T-helper 2 cell treated with Interferon-gamma antibody and Interleukin-4, amounts not matched to agents 100 ng/mL and 5 ng/mL, for 36 hours (primary cell): ENCODE measurements at regions not wholly inside any gene's neighbourhood (a gene's known extent, or its start where the extent isn't known, plus 50 kb on each side); places are given as distances from the start of the nearest gene placed in this dataset.
"Not testable (repeated sequence)": the region's sequence is repeated elsewhere in the genome, so short reads cannot be mapped to it uniquely, and the experiment has no call there.

Experiments used
- intact Hi-C: fragments of 100-400 bp; cut with micrococcal nuclease; formaldehyde crosslinking; loops from one replicate; pipeline ENCODE4 v1.15.1; 2023

DNA sequence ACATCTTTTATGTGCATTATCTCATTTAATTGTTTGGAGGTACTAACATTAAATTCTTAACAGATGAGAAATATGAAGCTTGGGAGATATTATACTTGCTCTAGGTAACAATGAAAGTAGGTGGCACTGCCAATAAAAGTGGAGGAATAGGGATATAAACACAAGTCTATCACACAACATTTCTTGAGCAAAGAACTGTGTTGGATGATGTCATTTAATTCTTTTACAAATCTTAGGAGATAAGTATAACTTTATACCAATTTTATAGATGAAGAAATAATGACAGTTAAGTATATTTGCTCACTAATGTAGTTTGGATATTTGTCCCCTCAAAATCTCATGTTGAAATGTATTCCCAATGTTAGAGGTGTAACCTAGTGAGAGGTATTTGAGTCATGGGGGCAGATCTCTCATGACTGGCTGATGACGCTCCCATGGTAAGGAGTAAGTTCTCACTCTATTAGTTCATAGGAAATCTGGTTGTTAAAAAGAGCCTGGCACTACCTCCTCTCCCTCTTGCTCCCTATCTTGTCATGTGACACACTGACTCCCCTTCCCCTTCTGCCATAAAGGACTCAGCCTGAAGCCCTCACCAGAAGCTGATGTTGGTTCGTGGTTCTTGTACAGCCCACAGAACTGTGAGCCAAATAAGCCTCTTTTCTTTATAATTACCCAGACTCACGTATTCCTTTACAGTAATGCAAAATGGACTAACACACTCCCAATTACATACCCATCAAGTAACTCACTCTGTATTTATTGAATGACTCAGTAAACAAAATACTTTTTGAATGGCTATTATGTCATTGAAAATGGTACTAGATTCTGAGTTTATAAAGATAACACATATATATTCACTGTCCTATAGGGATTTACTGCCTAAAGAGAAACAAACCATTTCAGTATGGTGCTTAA is 146.8 kb upstream of the KITLG start:
- intact Hi-C loops, result no loop called here

- intact Hi-C loops, result no loop called here
Measured at GRCh38 chr12:88725592-88726143, 145.4 kb upstream of the KITLG start.

DNA sequence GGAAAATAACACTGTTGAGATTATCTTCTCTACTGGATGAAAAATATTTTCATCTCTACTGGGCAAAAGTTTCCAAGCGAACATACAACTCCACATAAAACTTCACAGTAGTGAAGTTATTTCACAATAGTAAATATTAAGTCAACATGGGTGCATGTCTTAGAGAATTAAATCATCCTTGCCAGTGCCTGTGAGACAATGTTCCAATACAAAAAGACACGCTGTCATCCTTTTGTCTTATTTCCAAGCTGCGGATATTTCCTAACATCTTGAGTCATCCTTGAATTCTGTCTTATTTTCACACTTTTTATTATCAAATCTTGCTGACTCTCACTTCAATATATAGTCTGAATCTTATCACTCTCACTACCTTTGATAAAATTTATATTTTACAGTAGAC is 142.9 kb upstream of the KITLG start:
- intact Hi-C loops, result no loop called here

- intact Hi-C loops, result no loop called here
Measured at GRCh38 chr12:88720785-88721650, 140.7 kb upstream of the KITLG start.

DNA sequence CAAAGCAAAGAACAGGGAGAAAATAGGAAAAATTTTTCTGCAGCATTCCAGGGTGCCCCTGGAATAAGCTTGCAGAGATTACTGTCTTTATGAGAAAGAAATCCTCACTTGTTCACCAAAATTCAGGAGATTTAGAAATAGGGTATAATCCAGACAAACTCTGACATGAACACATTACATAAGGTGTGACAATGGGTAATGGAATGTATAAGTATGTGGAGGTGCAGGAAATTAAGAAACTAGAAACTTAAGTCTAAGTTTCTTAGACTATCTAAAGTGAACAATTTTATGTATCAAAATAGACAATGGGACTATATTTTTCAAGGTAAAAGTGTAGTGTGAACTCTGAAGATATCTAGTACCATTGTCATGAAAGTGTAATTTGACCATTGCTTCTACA is 140.0 kb upstream of the KITLG start:
- intact Hi-C loops, result no loop called here

DNA sequence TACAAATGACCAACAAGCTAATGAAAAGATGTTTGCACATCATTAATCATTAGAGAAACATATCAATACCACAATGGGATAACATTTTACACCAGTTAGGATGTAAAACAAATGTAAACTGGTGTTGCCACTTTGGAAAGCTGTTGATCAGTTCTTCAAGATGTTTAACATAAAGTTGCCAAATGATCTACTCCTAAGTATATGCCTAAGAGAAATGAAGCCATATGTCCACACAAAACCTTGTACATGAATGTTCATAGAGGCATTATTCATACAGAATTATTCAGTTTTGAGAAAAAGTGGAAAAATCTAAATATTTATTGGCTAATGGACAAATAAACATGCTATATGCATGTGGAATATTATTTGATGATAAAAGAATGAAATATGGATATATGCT is 136.9 kb upstream of the KITLG start:
- intact Hi-C loops, result no loop called here

DNA sequence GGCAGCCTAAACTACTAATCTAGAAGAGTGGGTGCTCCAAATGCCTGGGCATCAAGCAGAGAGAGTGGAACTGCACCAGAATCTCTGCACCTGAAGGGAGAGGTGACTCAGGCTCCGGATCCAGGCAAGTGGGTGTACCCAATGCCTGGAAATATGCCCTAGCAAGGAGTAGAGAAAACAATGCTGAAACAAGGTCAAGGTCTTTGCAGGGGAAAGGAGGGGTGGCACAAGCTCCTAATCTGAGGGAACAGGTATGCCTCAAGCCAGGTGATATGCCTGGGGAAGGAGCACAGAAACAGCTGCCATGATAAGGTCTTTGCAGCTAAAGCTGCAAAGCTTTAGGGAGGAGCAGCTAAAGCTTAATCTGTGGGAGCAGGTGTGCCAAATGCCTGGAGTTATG is 136.0 kb upstream of the KITLG start:
- intact Hi-C loops, result no loop called here

DNA sequence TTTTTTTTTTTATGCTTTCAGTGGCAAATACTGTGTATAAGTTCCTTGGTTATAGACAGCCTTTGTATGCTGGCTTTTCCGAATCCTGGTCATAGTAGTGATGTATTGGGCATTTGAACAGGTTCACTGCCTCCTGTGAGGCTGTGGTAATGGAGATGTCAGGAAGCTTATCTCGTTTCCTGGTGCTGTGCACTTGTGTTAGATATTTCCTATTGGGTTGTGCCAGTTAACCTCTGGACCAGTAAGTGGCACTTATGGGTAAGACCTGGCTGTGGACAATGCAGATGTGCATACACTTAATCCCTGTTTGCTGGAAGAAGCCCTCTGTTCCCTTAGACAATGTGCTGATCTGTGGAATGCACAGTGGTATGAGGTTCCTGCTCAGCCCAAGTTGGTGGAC is 135.4 kb upstream of the KITLG start:
- intact Hi-C loops, result no loop called here

DNA sequence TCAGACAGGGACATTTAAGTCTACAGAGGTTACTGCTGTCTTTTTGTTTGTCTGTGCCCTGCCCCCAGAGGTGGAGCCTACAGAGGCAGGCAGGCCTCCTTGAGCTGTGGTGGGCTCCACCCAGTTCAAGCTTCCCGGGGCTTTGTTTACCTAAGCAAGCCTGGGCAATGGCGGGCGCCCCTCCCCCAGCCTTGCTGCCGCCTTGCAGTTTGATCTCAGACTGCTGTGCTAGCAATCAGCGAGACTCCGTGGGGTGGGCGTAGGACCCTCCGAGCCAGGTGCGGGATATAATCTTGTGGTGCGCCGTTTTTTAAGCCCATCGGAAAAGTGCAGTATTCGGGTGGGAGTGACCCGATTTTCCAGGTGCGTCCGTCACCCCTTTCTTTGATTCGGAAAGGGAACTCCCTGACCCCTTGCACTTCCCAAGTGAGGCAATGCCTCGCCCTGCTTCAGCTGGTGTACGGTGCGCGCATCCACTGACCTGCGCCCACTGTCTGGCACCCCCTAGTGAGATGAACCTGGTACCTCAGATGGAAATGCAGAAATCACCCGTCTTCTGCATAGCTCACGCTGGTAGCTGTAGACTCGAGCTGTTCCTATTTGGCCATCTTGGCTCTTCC is 134.1 kb upstream of the KITLG start:
- intact Hi-C loops, result not testable (repeated sequence)

GRCh38 chr12:88707800-88708199 is 127.5 kb upstream of the KITLG start:
- intact Hi-C loops, result no loop called here

DNA sequence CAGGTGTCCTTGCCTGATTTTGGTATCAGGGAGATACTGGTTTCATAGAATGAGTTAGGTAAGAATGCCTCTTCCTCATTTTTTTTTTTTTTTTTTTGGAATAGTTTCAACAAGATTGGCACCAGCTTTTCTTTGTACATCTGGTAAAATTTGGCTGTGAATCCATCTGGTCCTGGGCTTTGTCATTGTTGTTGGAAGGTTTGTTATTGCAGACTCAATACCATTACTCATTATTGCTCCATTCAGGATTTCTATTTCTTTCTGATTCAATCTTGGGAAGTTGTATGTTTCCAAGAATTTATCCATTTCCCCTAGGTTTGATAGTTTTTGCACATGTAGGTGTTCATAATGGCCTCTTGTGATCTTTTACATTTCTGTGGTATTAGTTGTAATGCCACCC is 126.0 kb upstream of the KITLG start:
- intact Hi-C loops, result no loop called here

DNA sequence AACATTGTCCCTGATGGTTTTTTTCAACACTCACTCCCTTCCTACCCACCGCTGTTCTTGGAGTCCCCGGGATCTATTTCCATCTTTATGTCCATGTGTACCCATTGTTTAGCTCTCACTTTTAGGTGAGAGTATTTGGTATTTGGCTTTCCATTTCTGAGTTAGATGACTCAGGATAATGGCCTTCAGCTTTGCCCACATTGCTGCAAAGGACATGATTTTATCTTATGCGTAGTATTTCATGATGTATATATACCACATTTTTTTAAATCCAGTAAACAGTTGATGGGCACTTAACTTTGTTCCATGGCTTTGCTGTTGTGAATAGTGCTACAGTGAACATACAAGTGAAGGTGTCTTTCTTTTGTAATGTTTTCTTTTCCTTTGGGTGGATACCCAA is 123.5 kb upstream of the KITLG start:
- intact Hi-C loops, result no loop called here

GRCh38 chr12:88698471-88698870 is 118.2 kb upstream of the KITLG start:
- intact Hi-C loops, result no loop called here

GRCh38 chr12:88693837-88694445 is 113.7 kb upstream of the KITLG start:
- intact Hi-C loops, result no loop called here

DNA sequence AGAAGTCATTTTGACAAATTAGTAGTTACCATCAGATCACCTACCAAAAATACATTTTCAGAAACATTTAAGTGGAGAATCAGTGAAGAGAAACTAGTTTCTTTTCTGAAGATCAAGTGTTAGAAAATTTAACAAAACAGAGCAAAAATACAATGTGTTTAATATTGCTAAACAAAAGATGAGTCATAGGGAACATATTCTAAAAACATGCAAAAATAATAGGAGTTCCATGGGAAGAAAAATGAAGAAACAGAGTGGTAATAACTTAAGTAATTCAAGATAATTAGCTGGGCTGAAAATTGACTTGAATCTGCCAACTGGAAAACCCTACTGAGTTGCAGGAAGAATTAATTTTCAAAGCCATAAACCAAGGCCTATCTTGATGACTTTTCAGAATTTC is 111.5 kb upstream of the KITLG start:
- intact Hi-C loops, result no loop called here

DNA sequence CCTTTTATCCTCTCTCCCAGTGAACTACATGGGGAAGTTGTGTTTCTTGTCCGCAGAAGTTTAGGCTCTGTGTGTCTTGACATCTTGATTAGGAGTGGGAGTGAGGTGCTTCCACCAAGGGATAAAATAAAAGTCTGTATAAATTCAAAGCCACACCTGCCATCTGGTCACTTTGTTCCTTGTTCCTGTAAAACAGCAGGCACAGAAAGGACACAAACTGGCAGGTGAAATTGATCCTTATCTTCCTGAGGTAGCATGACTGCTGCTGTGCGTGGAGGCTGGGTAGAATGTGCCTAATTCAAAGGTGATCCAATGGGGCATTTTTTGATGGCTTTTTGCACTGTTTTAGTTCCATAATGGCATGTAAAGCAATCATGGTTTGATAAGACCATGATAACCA is 104.3 kb upstream of the KITLG start:
- intact Hi-C loops, result no loop called here

DNA sequence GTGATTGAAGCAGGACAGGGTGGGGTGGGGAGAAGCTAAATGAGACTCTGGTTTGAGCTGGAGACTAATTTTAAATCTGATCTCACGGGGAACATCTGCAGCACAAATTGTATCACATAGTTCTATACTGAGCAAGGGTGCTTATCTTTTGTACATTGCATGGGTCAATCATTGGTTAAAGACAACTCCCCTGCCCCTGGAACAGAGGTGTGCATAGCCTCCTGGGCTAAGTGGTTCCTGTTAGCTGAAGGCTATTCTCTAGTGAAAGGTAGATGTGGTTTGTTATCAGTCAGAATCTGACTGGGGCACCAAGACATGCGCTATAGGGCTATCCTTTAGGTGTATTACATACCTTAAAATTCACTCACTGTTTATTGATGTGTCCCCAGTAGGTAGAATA is 103.9 kb upstream of the KITLG start:
- intact Hi-C loops, result no loop called here

GRCh38 chr12:88683628-88684027 is 103.4 kb upstream of the KITLG start:
- intact Hi-C loops, result no loop called here

DNA sequence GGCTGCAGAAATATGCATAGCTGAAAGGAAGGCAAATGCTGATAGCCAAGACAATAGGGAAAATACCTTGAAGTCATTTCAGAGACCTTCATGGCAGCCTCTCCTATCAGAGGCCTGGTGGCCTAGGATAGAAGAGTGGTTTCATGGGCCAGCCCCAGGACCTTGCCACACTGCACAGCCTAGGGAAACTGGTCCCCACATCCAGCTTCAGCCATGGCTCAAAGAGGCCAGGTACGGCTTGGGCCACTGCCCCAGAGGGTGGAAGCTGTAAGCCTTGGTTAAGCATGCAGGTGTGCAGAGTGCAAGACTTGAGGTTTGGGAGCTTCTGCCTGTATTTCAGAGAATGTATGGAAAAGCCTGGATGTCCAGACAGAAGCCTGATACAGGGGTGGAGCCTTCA is 101.0 kb upstream of the KITLG start:
- intact Hi-C loops, result no loop called here

- intact Hi-C loops, result no loop called here
Measured at GRCh38 chr12:88677464-88677863, 97.2 kb upstream of the KITLG start.

GRCh38 chr12:88667615-88668014 is 87.3 kb upstream of the KITLG start:
- intact Hi-C loops, result not testable (repeated sequence)
